ENCODE measurements at regions not wholly inside any gene's neighbourhood (a gene's known extent, or its start where the extent isn't known, plus 50 kb on each side); places are given as distances from the start of the nearest gene placed in this dataset.

DNA sequence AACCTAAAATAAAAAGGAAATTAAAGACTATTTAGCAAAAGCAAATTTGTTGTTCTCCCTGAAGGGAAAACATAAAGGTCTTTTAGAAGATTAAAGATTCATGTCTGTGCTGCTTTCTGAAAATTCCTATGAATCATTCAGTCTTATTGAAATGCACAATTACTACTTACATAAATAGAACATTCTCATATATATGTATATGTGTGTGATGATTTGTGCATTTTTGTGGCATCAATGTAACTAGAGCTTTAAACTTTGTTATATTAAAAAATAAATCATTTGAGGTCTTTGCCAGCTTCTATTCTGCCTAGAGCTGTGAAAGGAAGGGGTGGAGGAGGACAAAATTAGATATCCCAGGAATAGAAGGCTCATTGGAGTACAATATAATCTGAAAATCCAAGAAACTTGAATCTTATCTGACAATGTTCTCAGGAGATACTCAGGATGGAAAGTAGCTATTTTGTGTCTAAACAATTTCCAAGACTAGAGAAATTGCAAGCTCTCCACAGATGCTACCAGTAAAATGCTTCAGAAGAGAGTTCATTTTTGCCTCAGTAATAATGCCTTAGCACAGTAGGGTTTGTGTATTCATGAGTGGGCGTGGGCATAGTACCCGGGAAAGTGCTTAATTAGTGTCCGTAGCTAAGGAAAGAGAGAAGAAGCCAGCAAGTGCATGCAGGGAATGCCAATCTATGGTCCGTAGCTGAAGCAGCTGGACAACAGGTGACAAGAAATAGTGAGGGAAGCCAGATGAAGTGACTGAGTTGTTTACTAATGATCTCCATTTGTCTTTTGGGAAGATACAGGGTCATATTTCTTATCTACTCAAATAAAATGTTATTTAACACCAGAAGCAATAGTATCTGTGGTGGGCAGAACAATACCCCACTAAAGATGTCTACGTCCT lies 395.5 kb upstream of the NBEA start:
- Histone ChIP-seq H3K14ac (replicated peaks; ENCODE audit: low read depth, low read length) (no peak overlapping the region), H3K9me3 (ENCODE audit: control insufficient read depth, insufficient read depth, low read length) (no peaks in the 10 kb centered on the region), H3K79me1 (ENCODE audit: low read depth in 1 of 2, low read length in 2 of 2) (no peaks in the 10 kb centered on the region), H3K56ac (ENCODE audit: extremely low read depth, insufficient read depth, low read length) (no peak overlapping the region), H3K4me3 (ENCODE audit: insufficient read depth, low read depth, low read length) (no peak overlapping the region), H3K9ac (ENCODE audit: low read depth, low read length) (no peak overlapping the region), H4K91ac (ENCODE audit: insufficient read depth, low read depth, low read length) (no peak overlapping the region), H3K27me3 (ENCODE audit: control insufficient read depth, insufficient read depth, low read length) (no peaks in the 10 kb centered on the region), H2AFZ (replicated peaks; ENCODE audit: low read length, poor library complexity) (no peak overlapping the region), H2BK15ac (ENCODE audit: low read depth, low read length) (no peak overlapping the region), H2BK20ac (ENCODE audit: low read depth, low read length) (no peak overlapping the region), H3K27ac (ENCODE audit: insufficient read depth, low read length) (no peak overlapping the region), H2BK5ac (ENCODE audit: low read depth, low read length, poor library complexity, severe bottlenecking) (no peak overlapping the region), H3K9me1 (ENCODE audit: insufficient read depth, low read length) (no peaks in the 10 kb centered on the region), H2AK5ac (ENCODE audit: low read depth, low read length) (no peak overlapping the region), H3K4me2 (ENCODE audit: low read depth, low read length) (no peak overlapping the region), H3K4me1 (ENCODE audit: control insufficient read depth, insufficient read depth, low read length) (no peaks in the 10 kb centered on the region), H4K8ac (ENCODE audit: low read depth in 2 of 2, low read length in 2 of 2) (no peak overlapping the region), H3K18ac (ENCODE audit: low read depth, low read length) (no peak overlapping the region), H3K4ac (ENCODE audit: low read depth, low read length) (no peak overlapping the region), H2AK9ac (replicated peaks; ENCODE audit: low read depth, low read length, poor library complexity) (no peak overlapping the region), H3K36me3 (ENCODE audit: control insufficient read depth, insufficient read depth, low read length) (no peaks in the 10 kb centered on the region), H3K23ac (ENCODE audit: low read depth, low read length) (no peak overlapping the region), H4K5ac (ENCODE audit: low read depth, low read length) (no peak overlapping the region), H2BK120ac (ENCODE audit: low read depth, low read length) (no peak overlapping the region), H4K20me1 (ENCODE audit: insufficient read depth, low read length) (no peaks in the 10 kb centered on the region)
- in situ Hi-C loops (cut with MboI; ENCODE audit: low sequenced_read_pairs) = no loop called here
- TF ChIP-seq MAFK (IDR thresholded peaks at IDR 0.05; ENCODE audit: low read depth, low read length) = no peak
- no peak for TF ChIP-seq ELK1 (IDR thresholded peaks at IDR 0.05; ENCODE audit: borderline replicate concordance, low read depth, low read length)
- no peak for TF ChIP-seq BHLHE40 (IDR thresholded peaks at IDR 0.05; ENCODE audit: low read depth, low read length)
- TF ChIP-seq RAD21 (IDR thresholded peaks at IDR 0.05; ENCODE audit: low read length) = no peak
- TF ChIP-seq MXI1 (IDR thresholded peaks at IDR 0.05; ENCODE audit: borderline replicate concordance, low read depth, low read length) = no peak
- dilution Hi-C loops (cut with HindIII; ENCODE audit: low sequenced_read_pairs, unreplicated experiment) = no loop called here
- ChIA-PET CTCF (no interaction called here), POLR2A (ENCODE audit: unreplicated experiment) (no interaction called here)
- ATAC-seq (ENCODE audit: low read depth) (no peak), DNase-seq (no peak)
- WGBS, 2 experiments (ENCODE audit: extremely low coverage in 2 of 2, insufficient read length in 1 of 2) = 45% methylated on average over 3 of the region's 5 CpGs; no CpG with 5 or more reads in 1 of the 2 experiments
- intact Hi-C loops (cut with micrococcal nuclease) = no loop called here
- no TSS peak for BruUV-seq (replicated peaks)

Measured in IMR-90 (cell line).